Choroid plexus epithelial cell (primary cell): ENCODE measurements at regions not wholly inside any gene's neighbourhood (a gene's known extent, or its start where the extent isn't known, plus 50 kb on each side); places are given as distances from the start of the nearest gene placed in this dataset.
A peak's percentile ranks its signal among the peaks of the same experiment; 100 is the strongest.

Experiments used
- DNase-seq: peaks from one replicate; pipeline ENCODE4 v3.0.0-alpha.2; 2010; ENCODE audit warnings: low read depth
- H3K4me3 ChIP-seq: 2 replicates; pipeline ENCODE4 v1.5.1; 2011; ENCODE audit warnings: low read depth, mild to moderate bottlenecking, control low read depth, low read length, moderate library complexity
- TF ChIP-seq, protein P1 (sequence below): conservative IDR thresholded peaks from 2 replicates; pipeline ENCODE4 v1.5.1; 2011; ENCODE audit warnings: low read depth, mild to moderate bottlenecking, control low read depth, inconsistent platforms, low read length, moderate library complexity

DNA sequence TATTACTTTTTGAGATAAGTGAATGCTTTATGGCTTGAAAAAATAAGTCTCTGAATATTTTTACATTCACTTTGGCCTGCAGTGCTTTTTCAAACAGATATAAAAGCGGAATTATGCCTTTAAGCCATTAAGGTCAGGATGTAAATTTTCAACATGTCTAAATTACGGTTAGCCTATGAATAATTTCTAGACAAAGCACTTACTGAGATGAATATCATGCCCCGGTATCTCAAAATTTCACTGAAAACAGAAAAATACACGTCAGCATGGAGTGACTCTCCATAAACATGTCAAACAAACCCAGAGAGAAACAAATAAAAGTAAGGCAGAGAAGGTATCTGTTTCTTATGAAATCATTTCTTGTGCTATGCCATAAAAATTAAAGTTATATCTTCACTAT is 853.9 kb downstream of the KCNT2 start:
- H3K4me3 ChIP-seq = no peak overlapping the region
- DNase-seq = no peak
- TF ChIP-seq, protein P1, sequence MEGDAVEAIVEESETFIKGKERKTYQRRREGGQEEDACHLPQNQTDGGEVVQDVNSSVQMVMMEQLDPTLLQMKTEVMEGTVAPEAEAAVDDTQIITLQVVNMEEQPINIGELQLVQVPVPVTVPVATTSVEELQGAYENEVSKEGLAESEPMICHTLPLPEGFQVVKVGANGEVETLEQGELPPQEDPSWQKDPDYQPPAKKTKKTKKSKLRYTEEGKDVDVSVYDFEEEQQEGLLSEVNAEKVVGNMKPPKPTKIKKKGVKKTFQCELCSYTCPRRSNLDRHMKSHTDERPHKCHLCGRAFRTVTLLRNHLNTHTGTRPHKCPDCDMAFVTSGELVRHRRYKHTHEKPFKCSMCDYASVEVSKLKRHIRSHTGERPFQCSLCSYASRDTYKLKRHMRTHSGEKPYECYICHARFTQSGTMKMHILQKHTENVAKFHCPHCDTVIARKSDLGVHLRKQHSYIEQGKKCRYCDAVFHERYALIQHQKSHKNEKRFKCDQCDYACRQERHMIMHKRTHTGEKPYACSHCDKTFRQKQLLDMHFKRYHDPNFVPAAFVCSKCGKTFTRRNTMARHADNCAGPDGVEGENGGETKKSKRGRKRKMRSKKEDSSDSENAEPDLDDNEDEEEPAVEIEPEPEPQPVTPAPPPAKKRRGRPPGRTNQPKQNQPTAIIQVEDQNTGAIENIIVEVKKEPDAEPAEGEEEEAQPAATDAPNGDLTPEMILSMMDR = no peak

DNA sequence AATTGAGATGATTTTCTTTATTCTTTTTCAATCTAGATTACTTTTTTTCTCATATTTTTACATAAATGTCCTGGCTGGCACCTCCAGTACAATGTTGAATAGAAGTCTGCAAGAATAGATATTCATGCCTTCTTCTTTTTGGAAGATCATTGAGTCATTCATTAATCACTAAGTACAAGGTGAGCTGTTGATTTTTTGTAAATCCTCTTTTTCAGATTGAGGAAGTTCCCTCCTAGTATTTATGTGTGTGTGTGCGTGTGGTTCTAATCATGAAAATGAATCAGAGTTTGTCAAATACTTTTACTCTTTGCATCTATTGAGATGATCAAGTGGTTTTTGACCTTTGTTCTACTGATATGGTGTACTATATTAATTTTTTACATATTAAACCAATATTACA is 859.3 kb downstream of the KCNT2 start:
- H3K4me3 ChIP-seq = no peak overlapping the region
- DNase-seq = no peak
- TF ChIP-seq, protein P1 = no peak

DNA sequence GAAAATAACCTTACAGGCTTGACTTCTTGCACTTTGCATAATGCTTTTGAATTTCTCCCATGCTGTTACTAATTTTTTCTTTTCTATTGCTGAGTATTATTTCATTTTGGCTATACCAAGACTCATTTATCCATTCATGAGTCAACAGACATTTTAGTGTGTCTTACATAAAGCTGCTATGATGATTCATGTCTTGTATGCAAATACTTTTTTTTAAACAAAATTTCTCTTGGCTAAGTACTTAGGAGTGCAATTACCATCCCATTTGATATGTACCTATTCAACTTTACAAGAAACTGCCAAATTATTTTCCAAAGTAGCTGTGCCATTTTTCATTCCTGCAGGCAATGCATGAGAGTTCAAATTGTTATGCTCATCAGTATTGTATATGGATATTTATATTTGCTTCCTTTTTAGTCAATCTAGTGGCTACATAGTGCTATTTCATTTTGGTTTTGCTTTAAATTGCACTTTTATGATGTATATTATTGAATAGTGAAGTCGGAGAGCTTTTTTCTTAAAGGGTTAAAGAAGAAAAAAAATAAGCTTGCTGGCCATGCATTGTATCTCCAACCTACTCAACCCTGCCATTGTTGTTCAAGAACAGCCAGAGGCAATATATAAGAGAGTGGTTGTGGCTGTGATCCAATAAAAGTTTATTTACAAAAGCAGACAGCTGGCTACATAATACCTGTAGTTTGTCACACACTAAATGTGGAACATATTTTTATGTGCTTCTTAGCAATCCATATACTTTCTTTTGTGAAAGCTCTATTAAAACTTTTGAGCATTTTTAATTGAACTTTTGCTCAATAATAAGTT is 862.8 kb downstream of the KCNT2 start:
- H3K4me3 ChIP-seq = no peak overlapping the region
- no peak for DNase-seq
- TF ChIP-seq, protein P1 = no peak

DNA sequence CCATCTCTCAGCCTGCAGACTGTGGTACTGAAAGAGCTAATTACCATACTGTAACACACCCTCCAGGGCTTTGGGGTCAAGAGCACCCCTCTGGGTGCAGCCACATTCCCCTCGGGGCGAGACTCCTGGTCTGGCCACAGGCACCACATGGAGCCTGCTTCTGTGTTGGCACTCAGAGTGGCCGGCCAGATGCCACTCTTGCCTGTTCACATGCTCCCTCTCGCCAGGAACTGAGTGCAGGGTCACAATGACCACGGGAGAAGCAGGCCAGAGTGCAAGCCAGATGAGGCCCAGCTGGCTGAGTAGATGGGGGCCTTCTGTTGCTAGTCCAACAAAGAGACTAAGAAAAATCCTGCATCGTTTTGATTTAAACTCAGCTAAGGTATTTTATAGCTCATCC is 864.0 kb downstream of the KCNT2 start:
- TF ChIP-seq, protein P1 = no peak
- no peak for DNase-seq
- H3K4me3 ChIP-seq = no peak overlapping the region

DNA sequence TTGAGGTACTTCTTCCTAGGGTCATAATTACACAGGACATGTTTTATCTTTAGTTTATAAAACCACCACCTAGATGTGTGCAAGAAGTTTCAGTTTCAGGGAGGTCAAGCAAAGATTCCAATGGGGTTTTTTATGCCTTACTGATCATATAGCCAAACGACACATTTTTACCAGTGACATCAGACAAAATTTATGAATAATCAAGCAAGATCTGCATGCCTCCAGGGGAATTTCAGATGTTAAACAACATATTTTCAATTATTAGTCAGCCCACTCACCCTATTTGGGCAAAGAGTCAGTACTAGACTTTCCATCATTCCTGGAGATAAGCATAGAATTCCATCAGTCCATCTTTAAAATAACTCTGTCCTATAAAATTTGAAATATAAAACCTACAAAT is 867.4 kb downstream of the KCNT2 start:
- TF ChIP-seq, protein P1 = no peak
- DNase-seq = no peak

DNA sequence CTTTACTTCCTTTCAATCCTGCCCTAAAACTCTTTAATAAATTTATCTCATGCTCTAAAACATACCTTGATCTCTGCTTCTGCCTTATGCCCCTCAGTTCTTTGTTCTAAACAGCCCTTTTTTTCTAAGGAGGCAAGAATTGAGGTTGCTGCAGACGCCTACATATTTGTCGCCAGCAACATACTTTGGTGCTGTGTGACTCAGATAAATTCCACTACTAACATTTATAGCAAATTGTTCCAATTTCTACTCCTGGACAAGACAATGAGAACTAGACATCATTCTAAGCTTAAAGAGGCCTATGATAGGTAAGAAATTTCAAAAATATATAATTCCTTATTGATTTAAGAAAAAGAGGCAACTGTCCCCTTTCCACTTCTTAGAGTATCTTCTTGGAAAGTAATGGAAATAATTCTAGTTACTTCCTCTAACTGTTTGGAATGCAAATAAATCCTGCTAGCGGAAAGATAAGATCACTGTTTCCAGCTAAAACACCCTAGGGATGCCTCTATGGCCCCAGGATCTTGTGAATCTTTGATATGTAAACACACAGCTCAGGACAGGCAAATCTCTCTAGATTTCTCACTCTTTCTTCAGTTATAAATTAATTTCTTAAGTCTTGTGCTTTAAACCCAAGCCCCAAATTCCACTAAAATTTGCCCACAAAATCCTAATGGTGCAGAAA is 869.1 kb downstream of the KCNT2 start:
- DNase-seq = peak; percentile 23
- H3K4me3 ChIP-seq = no peak overlapping the region
- TF ChIP-seq, protein P1 = no peak

More for the DNA sequence above, 867.4 kb downstream of the KCNT2 start:
- no peak overlapping the region for H3K4me3 ChIP-seq
